HepG2 (cell line): ENCODE measurements at regions not wholly inside any gene's neighbourhood (a gene's known extent, or its start where the extent isn't known, plus 50 kb on each side); places are given as distances from the start of the nearest gene placed in this dataset.

ENCODE experiments used
- ATF7 ChIP-seq, 2 experiments: fragments of 450-650 bp in 1 of 2; sonication (generic) in 1 of 2; formaldehyde crosslinking in 1 of 2; IDR thresholded peaks; 2 replicates each; pipeline versions ENCODE4 v1.4.0 to v1.6.1; 2016 to 2020; ENCODE audit warnings: antibody characterized with exemption in 1 of 2, mild to moderate bottlenecking in 1 of 2, missing genetic modification reagents in 1 of 2
- CBX5 ChIP-seq: sonication (generic); formaldehyde crosslinking; IDR thresholded peaks from 2 replicates; pipeline ENCODE4 v1.4.0; 2020; ENCODE audit warnings: missing genetic modification reagents, borderline replicate concordance
- CEBPB ChIP-seq: IDR thresholded peaks from 2 replicates; pipeline ENCODE4 v1.6.1; 2011; ENCODE audit warnings: low read depth, low read length, improper control_type of control experiment, borderline replicate concordance
- HMGA1 ChIP-seq: sonication (generic); formaldehyde crosslinking; conservative IDR thresholded peaks from 2 replicates; pipeline ENCODE4 v1.4.0; 2020; ENCODE audit warnings: missing genetic modification reagents
- MTERF4 ChIP-seq: sonication (generic); formaldehyde crosslinking; IDR thresholded peaks from 2 replicates; pipeline ENCODE4 v1.8.0; 2023; ENCODE audit warnings: mild to moderate bottlenecking, missing genetic modification reagents
- NFAT5 ChIP-seq: sonication (generic); formaldehyde crosslinking; IDR thresholded peaks from 2 replicates; pipeline ENCODE4 v1.4.0; 2020; ENCODE audit warnings: missing genetic modification reagents
- NFYC ChIP-seq: IDR thresholded peaks from 2 replicates; pipeline ENCODE4 v1.6.1; 2016; ENCODE audit warnings: missing genetic modification reagents, missing compliant biosample characterization
- NR1H2 ChIP-seq: sonication (generic); formaldehyde crosslinking; IDR thresholded peaks from 2 replicates; pipeline ENCODE4 v1.8.1; 2022; ENCODE audit warnings: low read depth, missing genetic modification reagents, borderline replicate concordance
- NR2F6 ChIP-seq, 2 experiments: IDR thresholded peaks; 2 replicates each; pipeline ENCODE4 v1.6.1; 2016; ENCODE audit warnings: antibody characterized with exemption in 1 of 2, mild to moderate bottlenecking in 1 of 2
- TEAD3 ChIP-seq: optimal IDR thresholded peaks from 2 replicates; pipeline ENCODE3; 2016; ENCODE audit warnings: borderline replicate concordance
- ZNF609 ChIP-seq: sonication (generic); formaldehyde crosslinking; IDR thresholded peaks from 2 replicates; pipeline ENCODE4 v1.4.0; 2020; ENCODE audit warnings: mild to moderate bottlenecking, missing genetic modification reagents, borderline replicate concordance
- ZNF7 ChIP-seq: IDR thresholded peaks from 2 replicates; pipeline ENCODE4 v1.6.1; 2016; ENCODE audit warnings: missing biosample characterization, missing genetic modification reagents
- ZXDC ChIP-seq: sonication (generic); formaldehyde crosslinking; IDR thresholded peaks from 2 replicates; pipeline ENCODE4 v1.5.0; 2020; ENCODE audit warnings: mild to moderate bottlenecking, missing genetic modification reagents

- TF ChIP-seq CBX5 (CRISPR knock-in tag) (no peak), ZNF7 (CRISPR knock-in tag) (no peak), ZNF609 (CRISPR knock-in tag) (peak; percentile 38; the same call in 1 of the 2 replicates), ATF7 (IDR thresholded peaks at IDR 0.05) (no peak), ATF7 (CRISPR knock-in tag; IDR thresholded peaks at IDR 0.05) (no peak), NFYC (CRISPR knock-in tag) (no peak), MTERF4 (CRISPR knock-in tag) (no peak), NR1H2 (CRISPR knock-in tag) (no peak), CEBPB (0 out of 2 replicates have a peak, but pooled peaks have one; percentile 15), HMGA1 (CRISPR knock-in tag) (no peak), NFAT5 (no peak), ZXDC (CRISPR knock-in tag) (no peak), NR2F6 (IDR thresholded peaks at IDR 0.05) (0 out of 2 replicates have a peak, but pooled peaks have one; percentile 31), NR2F6 (CRISPR knock-in tag; IDR thresholded peaks at IDR 0.05) (no peak), TEAD3 (CRISPR knock-in tag) (peak; percentile 15)
Observed at GRCh38 chr14:76653875-76654572, 107.2 kb upstream of the VASH1 start (continued).
